SK-N-DZ (cell line): ENCODE measurements at regions not wholly inside any gene's neighbourhood (a gene's known extent, or its start where the extent isn't known, plus 50 kb on each side); places are given as distances from the start of the nearest gene placed in this dataset.
"Not testable (repeated sequence)": the region's sequence is repeated elsewhere in the genome, so short reads cannot be mapped to it uniquely, and the experiment has no call there.

ENCODE experiments used
- DNase-seq: peaks from one replicate; pipeline ENCODE4 v3.0.0-alpha.2; 2015; ENCODE audit warnings: low spot score

- no peak for DNase-seq
Measured at GRCh38 chr9:73996844-73997243, 500.3 kb upstream of the RORB start.

DNA sequence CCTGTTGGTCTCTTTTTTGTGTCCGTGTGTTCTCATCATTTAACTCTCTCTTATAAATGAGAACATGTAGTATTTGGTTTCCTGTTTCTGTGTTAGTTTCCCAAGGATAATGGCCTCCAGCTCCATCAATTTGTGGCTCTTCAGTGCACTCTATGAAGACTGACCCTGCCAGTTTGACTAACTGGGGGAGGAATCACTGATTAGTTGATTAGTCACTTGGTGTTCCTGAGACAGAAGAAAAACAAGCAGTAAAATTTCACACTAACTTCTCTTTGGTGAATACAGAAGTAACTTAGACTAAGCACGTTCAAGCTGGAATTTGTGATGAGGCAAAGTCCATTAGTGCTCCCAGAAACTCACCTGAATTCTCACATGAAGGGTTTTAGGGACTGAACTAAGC is 495.8 kb upstream of the RORB start:
- DNase-seq: no peak

GRCh38 chr9:74006935-74007334 is 490.2 kb upstream of the RORB start:
- no peak for DNase-seq

- DNase-seq: no peak
Measured at GRCh38 chr9:74007833-74008232, 489.3 kb upstream of the RORB start.

- DNase-seq: no peak
Measured at GRCh38 chr9:74016004-74016403, 481.1 kb upstream of the RORB start.

- no peak for DNase-seq
Measured at GRCh38 chr9:74025402-74025925, 471.7 kb upstream of the RORB start.

DNA sequence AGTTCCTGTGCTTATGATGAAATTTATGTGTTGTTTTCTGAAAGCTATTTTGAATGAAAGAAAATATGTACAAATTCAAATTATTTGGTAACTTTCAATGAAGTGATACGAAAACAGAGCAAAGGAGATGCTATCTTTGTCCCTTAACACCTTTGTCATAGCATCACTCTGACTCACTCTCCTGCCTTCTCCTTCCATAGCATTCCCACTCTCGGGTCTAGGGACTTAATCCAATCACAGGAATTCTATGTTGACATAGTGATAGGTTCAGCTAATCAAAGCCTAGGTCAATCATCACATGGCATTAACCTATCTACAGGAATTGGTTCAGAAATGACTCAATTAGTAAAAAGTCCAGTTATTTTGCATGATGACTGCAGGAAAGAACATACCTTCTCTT is 464.7 kb upstream of the RORB start:
- no peak for DNase-seq

DNA sequence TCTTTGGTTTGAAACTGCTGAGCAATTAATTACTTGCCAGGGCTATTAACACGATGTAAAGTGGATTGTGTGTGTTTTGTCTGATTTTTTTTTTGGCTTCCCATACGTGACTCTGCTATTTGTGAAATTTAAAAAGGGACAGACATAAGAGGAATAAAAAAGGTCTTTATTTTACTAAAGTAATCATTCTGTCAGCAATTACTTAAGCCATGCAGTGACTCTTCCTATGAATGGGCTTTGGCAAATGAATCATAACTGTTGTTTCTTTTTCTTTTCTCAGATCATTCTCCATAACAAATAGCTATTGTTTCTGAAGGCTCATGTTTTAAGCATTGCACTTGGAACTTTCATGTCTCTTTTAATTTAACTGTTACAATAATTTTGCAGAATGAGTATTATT is 461.3 kb upstream of the RORB start:
- DNase-seq: no peak

DNA sequence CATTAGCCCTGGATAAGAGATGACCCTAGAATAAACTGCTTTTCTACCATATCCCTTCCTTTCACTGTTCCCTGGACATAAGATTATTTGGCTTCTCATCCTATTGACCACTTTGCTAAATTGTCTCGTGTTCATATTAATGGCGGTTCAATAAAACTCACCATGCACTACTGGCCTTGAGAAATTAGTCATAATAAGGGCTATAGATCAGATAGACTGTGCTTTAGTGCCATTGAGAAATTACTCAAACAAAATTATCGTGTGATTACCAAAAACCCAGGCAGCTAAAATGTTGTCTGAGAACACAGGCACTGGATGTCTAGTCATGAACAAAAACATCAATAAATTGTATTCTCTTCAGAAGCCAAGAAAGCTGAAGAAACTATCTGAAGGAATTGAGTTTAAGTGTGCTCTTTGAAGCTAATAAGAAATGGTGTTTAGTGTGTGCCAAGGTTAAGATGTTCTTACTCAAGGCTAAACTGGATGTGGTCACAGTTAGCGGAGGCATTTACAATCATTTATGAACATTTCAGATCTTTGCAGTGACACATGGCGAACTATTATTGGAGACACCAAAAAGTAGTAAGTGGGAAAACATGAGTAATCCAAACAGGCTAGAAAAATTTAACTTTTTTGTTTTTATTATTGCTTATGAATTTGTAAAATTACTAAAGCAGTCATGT is 460.4 kb upstream of the RORB start:
- DNase-seq: no peak

DNA sequence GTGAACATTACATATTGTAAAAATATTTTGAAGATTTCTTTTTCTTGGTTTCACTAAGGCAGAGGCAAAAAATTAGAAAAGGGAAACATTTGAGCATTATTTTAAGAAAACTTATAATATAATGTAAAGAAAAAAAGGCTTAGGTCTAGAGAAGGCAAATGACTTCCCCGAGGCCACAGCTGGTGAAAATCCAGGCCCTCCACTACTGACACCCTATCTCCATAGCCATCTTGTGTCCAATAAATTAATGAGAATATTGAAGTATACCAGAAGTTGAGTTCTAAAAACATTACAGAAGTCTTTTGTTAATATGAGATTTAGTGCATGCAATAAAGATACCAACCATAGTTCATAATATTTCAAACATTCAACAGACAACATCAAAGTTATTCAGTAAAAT is 459.9 kb upstream of the RORB start:
- no peak for DNase-seq

- no peak for DNase-seq
Measured at GRCh38 chr9:74041588-74041987, 455.5 kb upstream of the RORB start.

DNA sequence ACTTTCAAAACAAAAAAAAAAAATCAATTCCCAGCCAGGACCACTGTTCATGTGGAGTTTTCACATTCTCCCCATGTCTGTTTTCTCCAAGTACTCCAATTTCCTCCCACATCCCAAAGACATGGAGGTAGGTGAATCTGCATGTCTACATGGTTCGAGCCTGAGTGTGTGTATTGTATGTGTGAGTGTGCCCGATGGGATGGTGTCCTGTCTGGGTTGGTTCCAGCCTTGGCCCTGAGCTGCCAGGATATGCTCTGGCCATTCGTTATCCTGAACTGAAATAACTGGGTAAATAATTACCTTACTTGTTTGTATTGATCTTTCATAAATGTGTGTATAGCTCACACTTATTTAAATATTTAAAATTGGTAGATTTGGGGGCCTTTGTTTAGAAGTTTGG is 452.3 kb upstream of the RORB start:
- no peak for DNase-seq

DNA sequence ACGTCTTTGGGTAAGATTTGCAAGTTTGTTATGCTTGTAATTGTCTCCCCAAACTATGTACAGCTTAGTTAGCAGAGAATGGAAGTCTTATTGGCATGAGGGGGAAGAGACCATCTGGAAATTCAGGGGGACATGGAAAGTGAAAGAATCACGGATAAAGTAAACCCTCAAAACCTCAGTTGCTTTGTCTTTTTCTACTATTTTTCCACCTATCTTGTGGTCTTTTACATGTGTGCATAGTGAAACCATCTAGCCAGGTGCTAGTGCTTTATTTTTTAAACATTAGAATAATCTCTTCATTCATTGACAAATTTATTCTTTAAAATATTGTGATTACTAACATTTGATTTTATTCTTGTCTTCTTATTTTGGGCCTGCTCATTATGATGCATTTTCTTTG is 441.1 kb upstream of the RORB start:
- DNase-seq: no peak

GRCh38 chr9:74057051-74057450 is 440.1 kb upstream of the RORB start:
- DNase-seq: not testable (repeated sequence)

GRCh38 chr9:74064702-74065101 is 432.4 kb upstream of the RORB start:
- DNase-seq: no peak

DNA sequence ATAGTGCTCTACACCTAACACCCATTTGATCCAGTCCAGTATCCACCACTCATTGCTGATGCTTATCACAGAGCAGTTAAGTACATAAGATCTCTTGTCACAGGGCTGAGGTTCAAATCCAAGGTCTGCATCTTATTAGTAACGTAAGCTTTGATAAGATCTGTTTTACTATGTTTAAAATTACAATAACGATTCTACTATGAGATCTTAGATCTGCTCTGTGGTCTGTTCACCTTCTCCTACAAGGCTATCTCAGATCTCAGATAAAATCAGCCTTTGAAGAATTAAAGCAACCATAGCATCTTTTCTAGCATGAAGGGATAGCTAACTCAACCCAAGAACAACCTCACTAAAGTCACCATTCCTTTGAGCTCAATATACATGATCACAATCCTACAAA is 431.0 kb upstream of the RORB start:
- peak; percentile 19 for DNase-seq

GRCh38 chr9:74066605-74067004 is 430.5 kb upstream of the RORB start:
- DNase-seq: no peak

- DNase-seq: no peak
Measured at GRCh38 chr9:74071502-74071901, 425.6 kb upstream of the RORB start.

- DNase-seq: no peak
Measured at GRCh38 chr9:74073897-74074296, 423.2 kb upstream of the RORB start.

DNA sequence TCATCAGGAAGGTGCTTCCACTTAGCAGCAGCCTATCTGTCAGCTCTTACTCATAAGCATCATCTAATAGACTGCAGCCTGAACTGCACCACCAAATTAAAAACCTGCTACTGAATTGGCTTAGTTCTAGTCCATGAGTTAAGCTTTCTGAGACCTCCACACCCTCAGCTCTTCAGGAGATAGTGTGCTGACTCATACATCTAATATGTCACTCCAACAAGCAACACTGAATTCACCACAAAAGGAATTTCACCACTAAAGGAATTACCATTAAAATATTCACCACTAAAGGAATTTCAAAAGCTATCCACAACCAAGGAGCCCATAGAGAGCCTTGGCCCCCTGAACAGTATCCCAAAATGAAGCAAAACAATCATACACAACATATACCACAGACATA is 418.5 kb upstream of the RORB start:
- no peak for DNase-seq

- not testable (repeated sequence) for DNase-seq
Measured at GRCh38 chr9:74080652-74081051, 416.5 kb upstream of the RORB start.

DNA sequence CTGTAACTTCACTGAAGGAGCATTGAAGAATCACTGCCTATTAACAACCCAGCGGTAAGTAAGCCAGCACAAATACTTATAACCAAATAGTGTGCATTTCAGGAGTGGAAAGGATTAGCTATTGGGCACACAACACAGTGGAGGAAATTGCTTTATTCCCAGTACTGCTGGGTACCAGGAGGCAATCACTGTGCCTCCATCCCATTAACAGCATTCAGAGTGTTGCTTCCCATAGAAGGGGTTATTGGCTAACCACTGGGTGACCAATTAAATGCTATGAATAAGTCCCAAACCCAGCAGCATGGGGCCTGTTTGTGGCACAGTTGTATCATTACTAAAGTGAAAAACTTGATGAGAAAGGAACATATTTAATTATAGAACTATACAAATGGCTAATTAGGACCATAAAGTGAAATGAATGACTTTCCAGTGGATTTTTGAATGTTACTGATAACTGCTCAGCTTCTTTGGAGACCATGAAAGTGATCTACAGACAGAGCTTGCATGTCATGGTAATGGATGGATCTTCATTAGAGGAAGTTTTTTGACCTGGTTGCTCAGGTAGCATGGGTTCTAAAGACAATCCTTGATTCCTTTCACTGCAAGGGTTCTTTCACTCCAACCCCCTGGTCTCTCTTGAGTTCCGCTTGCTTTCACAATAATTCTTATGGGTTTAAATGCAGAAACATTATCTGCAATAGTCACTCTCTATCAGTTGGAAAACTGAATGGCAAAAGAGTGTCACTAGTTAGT is 413.3 kb upstream of the RORB start:
- no peak for DNase-seq

- not testable (repeated sequence) for DNase-seq
Measured at GRCh38 chr9:74085384-74086037, 411.6 kb upstream of the RORB start.
